Activated CD4-positive, alpha-beta T cell treated with anti-CD3 and anti-CD28 coated beads, Interleukin-2, amount 10 ng/mL, durations not matched to agents 24 days and 14 days (primary cell): ENCODE measurements at regions not wholly inside any gene's neighbourhood (a gene's known extent, or its start where the extent isn't known, plus 50 kb on each side); places are given as distances from the start of the nearest gene placed in this dataset.

Source experiments
- DNase-seq: peaks from one replicate; pipeline ENCODE4 v3.0.0; 2022
- H3K27ac Mint-ChIP-seq: one replicate; pipeline ENCODE4 v1.8.0; 2022; ENCODE audit warnings: mild to moderate bottlenecking, mixed read lengths
- H3K27me3 Mint-ChIP-seq: one replicate; pipeline ENCODE4 v1.8.0; 2022; ENCODE audit warnings: mixed read lengths
- H3K36me3 Mint-ChIP-seq: one replicate; pipeline ENCODE4 v1.8.0; 2022; ENCODE audit warnings: low read depth, mild to moderate bottlenecking, mixed read lengths
- H3K4me1 Mint-ChIP-seq: one replicate; pipeline ENCODE4 v1.8.0; 2021; ENCODE audit warnings: mixed read lengths
- H3K4me3 Mint-ChIP-seq: one replicate; pipeline ENCODE4 v1.8.0; 2022; ENCODE audit warnings: mild to moderate bottlenecking, moderate library complexity, mixed read lengths
- H3K9me3 Mint-ChIP-seq: one replicate; pipeline ENCODE4 v1.8.0; 2021; ENCODE audit warnings: mixed read lengths
- intact Hi-C: fragments of 100-400 bp; cut with micrococcal nuclease; formaldehyde crosslinking; loops from one replicate; pipeline ENCODE4 v1.15.1; 2023

- no peaks in the 10 kb centered on the region for H3K27me3 Mint-ChIP-seq
These were observed 186.9 kb upstream of the PHYHIPL start for GRCh38 chr10:58989486-58990039.

GRCh38 chr10:58990693-58991092 is 185.8 kb upstream of the PHYHIPL start:
- Mint-ChIP-seq H3K27ac (no peak overlapping the region), H3K27me3 (no peaks in the 10 kb centered on the region), H3K9me3 (no peaks in the 10 kb centered on the region), H3K4me3 (no peak overlapping the region), H3K36me3 (no peaks in the 10 kb centered on the region), H3K4me1 (no peaks in the 10 kb centered on the region)
- no peak for DNase-seq
- intact Hi-C loops = no loop called here

More at GRCh38 chr10:58989486-58990039, 186.9 kb upstream of the PHYHIPL start:
- Mint-ChIP-seq H3K27ac (no peak overlapping the region), H3K4me3 (no peak overlapping the region), H3K9me3 (no peaks in the 10 kb centered on the region), H3K36me3 (no peaks in the 10 kb centered on the region), H3K4me1 (no peaks in the 10 kb centered on the region)
- intact Hi-C loops = no loop called here
- DNase-seq = no peak

- no peak overlapping the region for H3K27ac Mint-ChIP-seq
- no peaks in the 10 kb centered on the region for H3K36me3 Mint-ChIP-seq
- H3K9me3 Mint-ChIP-seq = no peaks in the 10 kb centered on the region
- no peaks in the 10 kb centered on the region for H3K4me1 Mint-ChIP-seq
- intact Hi-C loops = no loop called here
- H3K27me3 Mint-ChIP-seq = no peaks in the 10 kb centered on the region
- no peak overlapping the region for H3K4me3 Mint-ChIP-seq
- DNase-seq = no peak
These were observed 184.6 kb upstream of the PHYHIPL start for GRCh38 chr10:58991856-58992255.

GRCh38 chr10:58992830-58993460 is 183.5 kb upstream of the PHYHIPL start:
- H3K36me3 Mint-ChIP-seq = no peaks in the 10 kb centered on the region
- no peak overlapping the region for H3K4me3 Mint-ChIP-seq
- H3K27me3 Mint-ChIP-seq = no peaks in the 10 kb centered on the region
- H3K4me1 Mint-ChIP-seq = no peaks in the 10 kb centered on the region
- intact Hi-C loops = no loop called here
- DNase-seq = no peak
- H3K9me3 Mint-ChIP-seq = no peaks in the 10 kb centered on the region
- no peak overlapping the region for H3K27ac Mint-ChIP-seq

GRCh38 chr10:58993480-58994221 is 182.8 kb upstream of the PHYHIPL start:
- no peak overlapping the region for H3K4me3 Mint-ChIP-seq
- no peaks in the 10 kb centered on the region for H3K9me3 Mint-ChIP-seq
- no peaks in the 10 kb centered on the region for H3K27me3 Mint-ChIP-seq
- H3K27ac Mint-ChIP-seq = no peak overlapping the region
- intact Hi-C loops = no loop called here
- no peaks in the 10 kb centered on the region for H3K36me3 Mint-ChIP-seq
- no peak for DNase-seq
- no peaks in the 10 kb centered on the region for H3K4me1 Mint-ChIP-seq

- no peak overlapping the region for H3K4me3 Mint-ChIP-seq
- DNase-seq = no peak
- H3K4me1 Mint-ChIP-seq = no peaks in the 10 kb centered on the region
- H3K9me3 Mint-ChIP-seq = no peaks in the 10 kb centered on the region
- intact Hi-C loops = no loop called here
- H3K27me3 Mint-ChIP-seq = no peaks in the 10 kb centered on the region
- H3K27ac Mint-ChIP-seq = no peak overlapping the region
- H3K36me3 Mint-ChIP-seq = no peaks in the 10 kb centered on the region
These were observed 182.0 kb upstream of the PHYHIPL start for GRCh38 chr10:58994226-58995057.

GRCh38 chr10:58995058-58995596 is 181.3 kb upstream of the PHYHIPL start:
- Mint-ChIP-seq H3K27me3 (no peaks in the 10 kb centered on the region), H3K4me1 (no peaks in the 10 kb centered on the region)
- intact Hi-C loops = no loop called here

GRCh38 chr10:58996063-58996462 is 180.4 kb upstream of the PHYHIPL start:
- intact Hi-C loops = no loop called here
- Mint-ChIP-seq H3K4me1 (no peaks in the 10 kb centered on the region), H3K27ac (no peak overlapping the region), H3K4me3 (no peak overlapping the region), H3K9me3 (no peaks in the 10 kb centered on the region), H3K36me3 (no peaks in the 10 kb centered on the region), H3K27me3 (no peaks in the 10 kb centered on the region)
- no peak for DNase-seq

More at GRCh38 chr10:58995058-58995596, 181.3 kb upstream of the PHYHIPL start:
- no peaks in the 10 kb centered on the region for H3K36me3 Mint-ChIP-seq
- no peak overlapping the region for H3K4me3 Mint-ChIP-seq
- no peak for DNase-seq
- H3K27ac Mint-ChIP-seq = no peak overlapping the region
- no peaks in the 10 kb centered on the region for H3K9me3 Mint-ChIP-seq

- Mint-ChIP-seq H3K27me3 (no peaks in the 10 kb centered on the region), H3K36me3 (no peaks in the 10 kb centered on the region), H3K4me3 (no peak overlapping the region), H3K9me3 (no peaks in the 10 kb centered on the region), H3K4me1 (no peaks in the 10 kb centered on the region), H3K27ac (no peak overlapping the region)
- intact Hi-C loops = no loop called here
- no peak for DNase-seq
These were observed 179.6 kb upstream of the PHYHIPL start for GRCh38 chr10:58996866-58997265.

- H3K9me3 Mint-ChIP-seq = no peaks in the 10 kb centered on the region
- H3K27ac Mint-ChIP-seq = no peak overlapping the region
These were observed 177.3 kb upstream of the PHYHIPL start for GRCh38 chr10:58998924-58999713.

GRCh38 chr10:59000162-59000825 is 176.1 kb upstream of the PHYHIPL start:
- no peak for DNase-seq
- Mint-ChIP-seq H3K27ac (no peak overlapping the region), H3K36me3 (no peaks in the 10 kb centered on the region), H3K4me1 (no peaks in the 10 kb centered on the region), H3K9me3 (no peaks in the 10 kb centered on the region), H3K27me3 (no peaks in the 10 kb centered on the region), H3K4me3 (no peak overlapping the region)
- intact Hi-C loops = no loop called here

More at GRCh38 chr10:58998924-58999713, 177.3 kb upstream of the PHYHIPL start:
- H3K36me3 Mint-ChIP-seq = no peaks in the 10 kb centered on the region
- no peaks in the 10 kb centered on the region for H3K4me1 Mint-ChIP-seq
- intact Hi-C loops = no loop called here
- no peaks in the 10 kb centered on the region for H3K27me3 Mint-ChIP-seq
- no peak overlapping the region for H3K4me3 Mint-ChIP-seq
- DNase-seq = no peak

- Mint-ChIP-seq H3K4me1 (no peaks in the 10 kb centered on the region), H3K36me3 (no peaks in the 10 kb centered on the region), H3K9me3 (no peaks in the 10 kb centered on the region), H3K27ac (no peak overlapping the region), H3K4me3 (no peak overlapping the region), H3K27me3 (no peaks in the 10 kb centered on the region)
- no peak for DNase-seq
- intact Hi-C loops = no loop called here
These were observed 174.4 kb upstream of the PHYHIPL start for GRCh38 chr10:59002011-59002410.

GRCh38 chr10:59003203-59003602 is 173.2 kb upstream of the PHYHIPL start:
- Mint-ChIP-seq H3K27me3 (no peaks in the 10 kb centered on the region), H3K27ac (no peak overlapping the region), H3K9me3 (no peaks in the 10 kb centered on the region), H3K36me3 (no peaks in the 10 kb centered on the region), H3K4me1 (no peaks in the 10 kb centered on the region), H3K4me3 (no peak overlapping the region)
- intact Hi-C loops = no loop called here
- no peak for DNase-seq
